ENCODE measurements at regions not wholly inside any gene's neighbourhood (a gene's known extent, or its start where the extent isn't known, plus 50 kb on each side); places are given as distances from the start of the nearest gene placed in this dataset.
"Not testable (repeated sequence)": the region's sequence is repeated elsewhere in the genome, so short reads cannot be mapped to it uniquely, and the experiment has no call there.

- DNase-seq (ENCODE audit: low read depth), result not testable (repeated sequence)
These were observed 277.5 kb upstream of the TGFBR2 start for GRCh38 chr3:30328935-30329334.

DNA sequence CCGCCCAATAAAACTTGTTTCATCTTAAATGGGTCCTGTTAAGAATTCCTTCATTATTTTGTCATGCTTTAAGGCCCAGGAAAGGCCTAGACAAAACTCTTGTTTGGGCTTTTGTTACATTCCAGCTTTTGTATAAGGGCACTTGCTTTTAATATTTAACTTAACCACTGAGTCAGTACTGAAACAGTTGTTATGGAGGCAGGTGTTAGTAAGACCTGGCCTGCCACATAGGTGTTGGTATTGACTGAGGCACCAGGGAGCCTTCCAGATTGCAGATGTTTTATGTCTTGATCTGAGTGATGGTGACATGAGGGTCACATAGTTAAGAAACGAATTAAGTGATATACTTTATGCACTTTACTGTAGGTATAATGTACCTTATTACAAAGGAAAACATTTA lies 274.9 kb upstream of the TGFBR2 start:
- no peak for DNase-seq (ENCODE audit: low read depth)

- no peak for DNase-seq (ENCODE audit: low read depth)
These were observed 274.0 kb upstream of the TGFBR2 start for GRCh38 chr3:30332196-30333021.

GRCh38 chr3:30333143-30333542 lies 273.3 kb upstream of the TGFBR2 start:
- DNase-seq (ENCODE audit: low read depth), result no peak

- DNase-seq (ENCODE audit: low read depth), result no peak
These were observed 272.5 kb upstream of the TGFBR2 start for GRCh38 chr3:30333903-30334302.

DNA sequence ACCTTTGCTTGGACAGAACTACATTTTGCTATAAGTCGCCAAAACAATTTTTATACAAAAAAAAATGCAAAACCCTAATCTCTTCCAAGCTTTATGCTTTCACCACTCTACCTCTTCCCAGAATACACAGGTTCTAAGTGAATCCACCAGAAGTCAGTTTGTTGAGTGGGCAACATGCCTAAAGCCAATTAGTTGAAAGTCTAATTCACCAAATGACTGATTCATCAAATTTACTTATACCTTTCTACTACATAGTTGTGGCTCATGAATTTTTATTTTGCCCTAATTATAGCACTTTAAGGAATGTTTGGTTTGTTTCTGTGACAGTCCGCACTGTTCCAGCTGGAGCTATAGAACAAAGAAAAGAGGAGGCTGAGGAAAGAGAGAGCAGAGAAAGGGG lies 265.9 kb upstream of the TGFBR2 start:
- DNase-seq (ENCODE audit: low read depth), result no peak

GRCh38 chr3:30341079-30341478 lies 265.3 kb upstream of the TGFBR2 start:
- no peak for DNase-seq (ENCODE audit: low read depth)

DNA sequence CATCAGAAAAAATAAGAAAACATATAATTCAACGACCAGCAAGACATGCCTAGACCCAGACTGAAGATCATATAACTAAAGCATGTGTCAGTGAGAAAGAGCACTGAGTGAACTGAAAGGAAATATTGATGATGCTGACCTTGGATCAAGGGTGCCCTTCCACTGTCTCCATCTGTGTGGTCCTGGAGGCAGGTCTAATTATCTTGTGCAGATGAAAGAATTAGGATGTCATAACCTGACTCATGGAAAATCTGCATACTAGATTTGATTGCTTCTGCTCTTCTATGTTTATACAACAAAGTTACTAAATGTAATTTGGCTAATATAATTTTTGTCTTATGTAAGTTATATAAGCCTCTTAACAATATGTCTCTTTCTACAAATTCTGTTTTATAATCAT lies 264.6 kb upstream of the TGFBR2 start:
- DNase-seq (ENCODE audit: low read depth), result no peak

GRCh38 chr3:30342318-30343060 lies 263.9 kb upstream of the TGFBR2 start:
- peak; percentile 89 for DNase-seq (ENCODE audit: low read depth)

GRCh38 chr3:30343067-30343831 lies 263.2 kb upstream of the TGFBR2 start:
- no peak for DNase-seq (ENCODE audit: low read depth)

DNA sequence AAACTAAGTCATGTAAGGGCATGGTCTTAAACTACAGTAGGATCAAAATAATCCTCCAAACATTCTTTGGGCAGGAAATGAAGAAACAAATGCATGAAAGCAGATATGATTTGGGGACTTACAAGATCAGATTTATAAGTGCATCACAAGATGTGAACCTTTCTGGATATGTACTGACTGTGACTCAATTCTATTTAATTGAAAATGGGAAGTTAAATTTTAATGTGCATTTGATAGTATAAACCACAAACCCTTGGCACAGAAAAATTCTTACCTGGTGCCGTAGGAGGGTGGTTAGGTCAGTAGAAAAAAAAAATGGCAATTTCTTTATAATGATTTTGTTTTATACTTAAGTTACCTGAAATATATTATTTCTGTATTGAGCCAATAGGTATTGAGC lies 262.5 kb upstream of the TGFBR2 start:
- no peak for DNase-seq (ENCODE audit: low read depth)

DNA sequence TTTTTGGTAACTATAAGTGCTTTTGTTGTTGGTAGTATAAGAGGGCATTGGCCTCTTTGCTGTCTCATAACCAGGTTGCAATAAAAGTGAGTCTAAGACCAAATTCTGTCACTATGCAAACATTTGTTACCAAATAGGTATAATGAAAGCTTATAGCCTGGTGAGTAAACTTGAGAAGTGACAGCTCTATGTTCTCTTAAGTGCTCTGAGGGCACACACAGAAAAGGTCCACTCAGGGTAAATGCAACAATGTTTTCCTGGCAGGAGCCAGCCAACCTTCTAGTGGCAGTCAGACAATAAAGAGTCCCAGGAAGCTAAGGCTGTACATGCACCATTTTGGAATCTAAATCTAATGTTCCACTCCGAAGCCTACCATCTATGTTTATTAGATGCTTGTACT lies 262.1 kb upstream of the TGFBR2 start:
- DNase-seq (ENCODE audit: low read depth), result no peak

GRCh38 chr3:30346933-30347320 lies 259.5 kb upstream of the TGFBR2 start:
- DNase-seq (ENCODE audit: low read depth), result no peak

DNA sequence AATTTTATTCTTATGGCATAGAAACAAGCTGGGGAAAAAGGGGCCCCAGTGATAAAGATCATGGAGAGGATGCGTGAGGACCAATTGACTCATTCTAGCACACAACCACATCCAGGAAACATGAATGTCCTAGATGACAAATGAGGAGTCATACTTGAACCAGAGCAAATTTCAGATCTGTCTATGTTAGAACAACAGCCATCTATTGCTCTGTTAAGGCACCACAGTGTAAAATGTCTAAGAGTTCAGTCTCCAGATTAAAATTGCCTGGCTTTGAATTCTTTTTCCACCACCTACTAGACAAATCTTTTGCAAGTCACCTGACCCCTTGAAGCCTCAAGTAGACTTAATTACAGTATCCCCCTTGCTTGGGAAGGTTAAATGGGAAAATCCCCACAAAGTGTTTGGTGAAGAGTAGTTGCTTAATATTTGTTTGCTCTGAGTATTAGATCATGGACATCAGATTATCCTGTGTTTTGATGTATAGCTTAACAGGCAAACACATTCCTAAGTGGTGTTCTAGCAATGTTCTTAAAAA lies 258.7 kb upstream of the TGFBR2 start:
- peak; percentile 83 for DNase-seq (ENCODE audit: low read depth)

DNA sequence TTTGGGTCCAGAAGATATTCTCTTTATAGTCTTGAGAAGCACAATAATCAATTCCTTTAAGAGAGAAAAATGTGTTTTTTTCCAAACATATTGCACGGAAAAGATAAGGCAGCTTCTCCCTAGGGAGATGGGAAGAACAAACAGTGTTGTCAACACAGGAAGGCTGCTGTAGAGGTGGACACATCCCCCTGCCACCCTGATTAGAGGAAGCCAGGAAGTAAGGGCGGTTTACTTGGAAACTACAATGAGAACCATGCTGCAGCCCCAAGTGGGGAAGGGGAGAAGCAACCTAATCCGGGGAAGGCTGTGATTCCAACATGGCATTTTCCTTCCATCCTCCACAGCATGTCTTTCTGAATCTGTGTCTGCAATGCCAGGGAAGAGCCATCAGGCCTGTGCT lies 256.9 kb upstream of the TGFBR2 start:
- DNase-seq (ENCODE audit: low read depth), result no peak

- no peak for DNase-seq (ENCODE audit: low read depth)
These were observed 256.4 kb upstream of the TGFBR2 start for GRCh38 chr3:30350011-30350410.

DNA sequence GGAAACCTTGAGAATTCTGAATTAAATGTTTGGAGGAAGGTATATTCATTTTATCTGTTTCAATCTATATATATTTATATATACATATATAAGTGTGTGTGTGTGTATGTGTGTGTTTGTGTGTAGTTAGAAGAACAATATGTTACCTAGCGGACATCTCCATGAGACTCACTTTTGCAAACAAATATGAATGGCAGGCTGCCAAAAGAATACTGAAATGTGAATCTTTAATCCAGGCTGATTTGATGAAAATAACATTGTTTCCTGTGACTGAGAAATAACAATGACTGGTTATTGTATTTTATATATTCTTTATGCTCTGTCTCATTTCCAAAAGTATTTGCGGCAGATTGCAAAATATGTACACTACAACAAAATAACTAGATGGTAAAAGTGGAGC lies 255.5 kb upstream of the TGFBR2 start:
- no peak for DNase-seq (ENCODE audit: low read depth)

- DNase-seq (ENCODE audit: low read depth), result no peak
These were observed 253.7 kb upstream of the TGFBR2 start for GRCh38 chr3:30352410-30353318.

DNA sequence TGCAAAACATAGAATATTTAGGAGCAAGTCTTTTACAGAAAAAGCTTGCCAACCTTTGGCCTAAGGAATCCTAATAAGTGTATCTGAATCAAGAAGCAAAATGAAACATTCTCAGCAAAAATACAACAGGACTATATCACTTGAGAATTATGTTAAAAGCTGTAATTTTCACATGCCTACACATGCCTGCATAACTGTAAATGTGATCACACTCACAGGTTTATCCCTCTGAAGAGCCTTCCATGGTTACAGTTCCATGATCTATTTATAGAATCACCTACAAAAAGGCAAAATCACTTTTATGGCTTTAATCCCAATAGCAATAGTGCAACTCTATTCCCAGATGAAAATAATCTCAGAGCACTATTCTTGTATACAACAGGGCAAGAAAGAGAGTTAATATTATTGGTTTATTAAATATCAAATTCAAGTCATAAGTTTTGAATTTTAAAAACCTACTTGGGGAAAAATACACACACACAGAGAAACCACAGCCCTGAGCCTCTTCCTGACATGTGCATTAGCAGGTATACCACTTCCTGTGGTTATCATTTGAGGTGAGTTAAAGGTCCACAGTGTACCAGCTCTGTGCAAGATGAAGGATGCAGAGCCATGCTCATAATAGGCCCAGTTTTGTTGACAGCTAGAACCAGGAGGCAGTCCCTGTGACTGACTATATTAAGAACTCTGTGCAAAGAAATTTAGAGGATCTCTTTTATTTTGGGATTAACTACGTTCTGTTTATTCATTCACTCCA lies 252.5 kb upstream of the TGFBR2 start:
- DNase-seq (ENCODE audit: low read depth), result no peak

- DNase-seq (ENCODE audit: low read depth), result no peak
These were observed 251.9 kb upstream of the TGFBR2 start for GRCh38 chr3:30354513-30354912.

All from Daoy (cell line).